ENCODE measurements at regions not wholly inside any gene's neighbourhood (a gene's known extent, or its start where the extent isn't known, plus 50 kb on each side); places are given as distances from the start of the nearest gene placed in this dataset.

- FAIRE-seq: no peak
- H3K9ac ChIP-seq (replicated peaks; ENCODE audit: extremely low read depth, insufficient read depth, low read length): no peak overlapping the region
- H3K9me1 ChIP-seq (replicated peaks; ENCODE audit: control insufficient read depth, extremely low read depth, insufficient read depth, low read length): no peaks in the 10 kb centered on the region
- no peaks in the 10 kb centered on the region for H3K79me2 ChIP-seq (ENCODE audit: control insufficient read depth, insufficient read depth, low read length)
- intact Hi-C loops (cut with micrococcal nuclease) (no loop called here), dilution Hi-C loops (cut with MboI; ENCODE audit: extremely low pct_ligation_motif_present, low sequenced_read_pairs) (no loop called here)
- no peak overlapping the region for H3K4me3 ChIP-seq (replicated peaks in 1 of 3; ENCODE audit: insufficient read depth in 1 of 3, low read depth in 1 of 3, low read length in 3 of 3)
- BruUV-seq (replicated peaks): no TSS peak
- H4K20me1 ChIP-seq (replicated peaks; ENCODE audit: control insufficient read depth, extremely low read depth, insufficient read depth, low read length): no peaks in the 10 kb centered on the region
- H2AFZ ChIP-seq (ENCODE audit: low read depth, low read length): no peak overlapping the region
- H3K27ac ChIP-seq (ENCODE audit: insufficient read depth, low read depth, low read length): no peak overlapping the region
- ChIA-PET CTCF (no interaction called here), POLR2A (no interaction called here)
- TF ChIP-seq POLR2AphosphoS5 (IDR thresholded peaks at IDR 0.05; ENCODE audit: insufficient read depth, low read depth, low read length) (no peak), GATA2 (IDR thresholded peaks at IDR 0.05; ENCODE audit: insufficient read depth, insufficient read length, low read depth, low read length) (no peak), MAX (IDR thresholded peaks at IDR 0.05; ENCODE audit: insufficient read depth, insufficient read length) (no peak)
- DNase-seq (ENCODE audit: low read depth, low spot score): no peak
- H3K4me1 ChIP-seq (ENCODE audit: control insufficient read depth, extremely low read depth, insufficient read depth, low read length): no peaks in the 10 kb centered on the region
- peaks cover 2% of the 10 kb centered on the region for H3K9me3 ChIP-seq (replicated peaks; ENCODE audit: control insufficient read depth, insufficient read depth, low read length)
- no peaks in the 10 kb centered on the region for H3K36me3 ChIP-seq (ENCODE audit: control insufficient read depth in 2 of 2, extremely low read depth in 1 of 2, insufficient read depth in 2 of 2, low read length in 2 of 2)
- no peak overlapping the region for H3K4me2 ChIP-seq (ENCODE audit: insufficient read depth, low read length)
- no peaks in the 10 kb centered on the region for H3K27me3 ChIP-seq (ENCODE audit: control insufficient read depth in 2 of 2, insufficient read depth in 2 of 2, low read length in 2 of 2)
These were observed 788.4 kb downstream of the TLE4 start for GRCh38 chr9:80359941-80360881.

GRCh38 chr9:80359291-80359690 lies 787.5 kb downstream of the TLE4 start:
- Histone ChIP-seq H3K27me3 (ENCODE audit: control insufficient read depth in 2 of 2, insufficient read depth in 2 of 2, low read length in 2 of 2) (no peaks in the 10 kb centered on the region), H2AFZ (ENCODE audit: low read depth, low read length) (no peak overlapping the region), H3K4me3 (replicated peaks in 1 of 3; ENCODE audit: insufficient read depth in 1 of 3, low read depth in 1 of 3, low read length in 3 of 3) (no peak overlapping the region), H3K9me3 (replicated peaks; ENCODE audit: control insufficient read depth, insufficient read depth, low read length) (peaks cover 2% of the 10 kb centered on the region), H3K27ac (ENCODE audit: insufficient read depth, low read depth, low read length) (no peak overlapping the region), H3K36me3 (ENCODE audit: control insufficient read depth in 2 of 2, extremely low read depth in 1 of 2, insufficient read depth in 2 of 2, low read length in 2 of 2) (no peaks in the 10 kb centered on the region), H3K4me1 (ENCODE audit: control insufficient read depth, extremely low read depth, insufficient read depth, low read length) (no peaks in the 10 kb centered on the region), H4K20me1 (replicated peaks; ENCODE audit: control insufficient read depth, extremely low read depth, insufficient read depth, low read length) (no peaks in the 10 kb centered on the region), H3K79me2 (ENCODE audit: control insufficient read depth, insufficient read depth, low read length) (no peaks in the 10 kb centered on the region), H3K9me1 (replicated peaks; ENCODE audit: control insufficient read depth, extremely low read depth, insufficient read depth, low read length) (no peaks in the 10 kb centered on the region), H3K9ac (replicated peaks; ENCODE audit: extremely low read depth, insufficient read depth, low read length) (no peak overlapping the region), H3K4me2 (ENCODE audit: insufficient read depth, low read length) (no peak overlapping the region)
- intact Hi-C loops (cut with micrococcal nuclease): no loop called here
- DNase-seq (ENCODE audit: low read depth, low spot score) (no peak), FAIRE-seq (no peak)
- dilution Hi-C loops (cut with MboI; ENCODE audit: extremely low pct_ligation_motif_present, low sequenced_read_pairs): no loop called here
- CTCF ChIA-PET: no interaction called here
- BruUV-seq (replicated peaks): no TSS peak
- POLR2A ChIA-PET: no interaction called here
- TF ChIP-seq JUN (IDR thresholded peaks at IDR 0.05; ENCODE audit: borderline replicate concordance, insufficient read depth, insufficient read length, low read depth): no peak
- no peak for TF ChIP-seq GATA2 (IDR thresholded peaks at IDR 0.05; ENCODE audit: insufficient read depth, insufficient read length, low read depth, low read length)
- no peak for TF ChIP-seq POLR2A (IDR thresholded peaks at IDR 0.05; ENCODE audit: low read depth, low read length)
- TF ChIP-seq POLR2AphosphoS5 (IDR thresholded peaks at IDR 0.05; ENCODE audit: insufficient read depth, low read depth, low read length): no peak
- no peak for TF ChIP-seq MAX (IDR thresholded peaks at IDR 0.05; ENCODE audit: insufficient read depth, insufficient read length)
- TF ChIP-seq FOS (IDR thresholded peaks at IDR 0.05; ENCODE audit: borderline replicate concordance, insufficient read depth, low read length): no peak
